NB4 (cell line): ENCODE measurements at regions not wholly inside any gene's neighbourhood (a gene's known extent, or its start where the extent isn't known, plus 50 kb on each side); places are given as distances from the start of the nearest gene placed in this dataset.
"Not testable (repeated sequence)": the region's sequence is repeated elsewhere in the genome, so short reads cannot be mapped to it uniquely, and the experiment has no call there.

Experiments
- POLR2A ChIP-seq: IDR thresholded peaks from 2 replicates; pipeline ENCODE4 v1.6.1; 2011; ENCODE audit warnings: mild to moderate bottlenecking; ENCODE audit not compliant: insufficient read length; ENCODE audit errors: extremely low read depth
- TF ChIP-seq, protein P1 (sequence below): IDR thresholded peaks from one replicate; pipeline ENCODE4 v1.5.1; 2012; ENCODE audit warnings: low read depth, low read length

GRCh38 chr16:16451721-16452410, 72.9 kb downstream of the NPIPA7 start:
- not testable (repeated sequence) for TF ChIP-seq POLR2A
- TF ChIP-seq, protein P1, sequence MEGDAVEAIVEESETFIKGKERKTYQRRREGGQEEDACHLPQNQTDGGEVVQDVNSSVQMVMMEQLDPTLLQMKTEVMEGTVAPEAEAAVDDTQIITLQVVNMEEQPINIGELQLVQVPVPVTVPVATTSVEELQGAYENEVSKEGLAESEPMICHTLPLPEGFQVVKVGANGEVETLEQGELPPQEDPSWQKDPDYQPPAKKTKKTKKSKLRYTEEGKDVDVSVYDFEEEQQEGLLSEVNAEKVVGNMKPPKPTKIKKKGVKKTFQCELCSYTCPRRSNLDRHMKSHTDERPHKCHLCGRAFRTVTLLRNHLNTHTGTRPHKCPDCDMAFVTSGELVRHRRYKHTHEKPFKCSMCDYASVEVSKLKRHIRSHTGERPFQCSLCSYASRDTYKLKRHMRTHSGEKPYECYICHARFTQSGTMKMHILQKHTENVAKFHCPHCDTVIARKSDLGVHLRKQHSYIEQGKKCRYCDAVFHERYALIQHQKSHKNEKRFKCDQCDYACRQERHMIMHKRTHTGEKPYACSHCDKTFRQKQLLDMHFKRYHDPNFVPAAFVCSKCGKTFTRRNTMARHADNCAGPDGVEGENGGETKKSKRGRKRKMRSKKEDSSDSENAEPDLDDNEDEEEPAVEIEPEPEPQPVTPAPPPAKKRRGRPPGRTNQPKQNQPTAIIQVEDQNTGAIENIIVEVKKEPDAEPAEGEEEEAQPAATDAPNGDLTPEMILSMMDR = not testable (repeated sequence)
